Fibroblast of lung (primary cell): ENCODE measurements at regions not wholly inside any gene's neighbourhood (a gene's known extent, or its start where the extent isn't known, plus 50 kb on each side); places are given as distances from the start of the nearest gene placed in this dataset.
A peak's percentile ranks its signal among the peaks of the same experiment; 100 is the strongest.

Source experiments
- DNase-seq, 2 donors: peaks; one replicate each; pipeline versions ENCODE4 v3.0.0 to v3.0.0-alpha.2; 2010; ENCODE audit warnings: low read depth in 2 of 2
- H2AFZ ChIP-seq: 2 replicates; pipeline ENCODE4 v1.5.1; 2012; ENCODE audit warnings: low read length, control low read depth, inconsistent platforms
- H3K27ac ChIP-seq: 2 replicates; pipeline ENCODE4 v1.5.1; 2011; ENCODE audit warnings: low read length, control low read depth; ENCODE audit not compliant: insufficient read depth
- H3K27me3 ChIP-seq: 2 replicates; pipeline ENCODE4 v1.5.1; 2011; ENCODE audit warnings: mild to moderate bottlenecking, low read length; ENCODE audit not compliant: control insufficient read depth, insufficient read depth
- H3K36me3 ChIP-seq: 2 replicates; pipeline ENCODE4 v1.5.1; 2011; ENCODE audit warnings: low read length; ENCODE audit not compliant: control insufficient read depth, insufficient read depth
- H3K4me1 ChIP-seq: 2 replicates; pipeline ENCODE4 v1.5.1; 2011; ENCODE audit warnings: low read length; ENCODE audit not compliant: control insufficient read depth, insufficient read depth; ENCODE audit errors: extremely low read depth
- H3K4me2 ChIP-seq: 2 replicates; pipeline ENCODE4 v1.5.1; 2011; ENCODE audit warnings: low read length, control low read depth; ENCODE audit not compliant: insufficient read depth; ENCODE audit errors: extremely low read depth
- H3K4me3 ChIP-seq, 4 experiments: fragments of 200-600 bp in 1 of 4; sonication (generic) in 1 of 4; replicated peaks in 1 of 4; 2 replicates each; pipeline ENCODE4 v1.5.1; 2011 to 2016; ENCODE audit warnings: low read length in 4 of 4, low read depth in 3 of 4, mild to moderate bottlenecking in 3 of 4, control low read depth in 2 of 4, inconsistent platforms in 1 of 4, mixed read lengths in 1 of 4; ENCODE audit not compliant: insufficient read depth in 1 of 4; ENCODE audit errors: control extremely low read depth in 1 of 4
- H3K79me2 ChIP-seq: 2 replicates; pipeline ENCODE4 v1.5.1; 2012; ENCODE audit warnings: mild to moderate bottlenecking, low read length, inconsistent platforms; ENCODE audit not compliant: control insufficient read depth, insufficient read depth
- H3K9ac ChIP-seq: 2 replicates; pipeline ENCODE4 v1.5.1; 2011; ENCODE audit warnings: mild to moderate bottlenecking, low read length, control low read depth; ENCODE audit not compliant: insufficient read depth
- H3K9me3 ChIP-seq: 2 replicates; pipeline ENCODE4 v1.5.1; 2012; ENCODE audit warnings: low read depth, low read length; ENCODE audit not compliant: control insufficient read depth, insufficient read depth
- H4K20me1 ChIP-seq: 2 replicates; pipeline ENCODE4 v1.5.1; 2011; ENCODE audit warnings: low read length; ENCODE audit not compliant: control insufficient read depth, insufficient read depth; ENCODE audit errors: extremely low read depth
- EZH2 ChIP-seq: IDR thresholded peaks from 2 replicates; pipeline ENCODE4 v1.5.1; 2012; ENCODE audit warnings: low read length, control low read depth, mild to moderate bottlenecking; ENCODE audit errors: missing control alignments
- TF ChIP-seq, protein P1 (sequence below), 2 donors: IDR thresholded peaks in 1 of 2; conservative IDR thresholded peaks in 1 of 2; 1 replicate in 1 of 2; 2 replicates in 1 of 2; pipeline ENCODE4 v1.5.1; 2011 to 2012; ENCODE audit warnings: low read length in 2 of 2, control low read depth in 1 of 2, inconsistent platforms in 1 of 2, low read depth in 1 of 2, mild to moderate bottlenecking in 1 of 2

DNA sequence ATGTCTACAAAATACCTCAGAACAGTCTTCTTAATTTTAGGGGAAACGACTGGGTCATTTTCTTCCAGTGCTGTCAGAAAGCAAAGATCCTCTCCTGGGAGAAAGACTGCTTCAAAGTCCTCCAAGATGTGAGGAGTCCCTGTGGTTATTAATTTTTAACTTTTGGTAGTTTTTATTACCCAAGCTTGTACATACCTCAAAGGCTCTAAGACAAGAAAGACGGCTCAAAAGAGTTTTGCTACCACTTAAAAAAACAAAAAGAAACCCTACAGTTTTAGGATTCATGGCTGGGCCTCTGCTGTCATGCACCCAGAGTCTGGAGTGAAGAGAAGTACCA, 56.1 kb upstream of the APCDD1L start:
- Histone ChIP-seq H3K4me1 (no peaks in the 10 kb centered on the region), H3K27me3 (peaks cover 2% of the 10 kb centered on the region), H3K9ac (no peak overlapping the region), H3K4me3 (no peak overlapping the region), H3K4me2 (no peak overlapping the region), H3K27ac (no peak overlapping the region), H3K36me3 (no peaks in the 10 kb centered on the region), H3K9me3 (no peaks in the 10 kb centered on the region), H3K79me2 (no peaks in the 10 kb centered on the region), H2AFZ (no peak overlapping the region), H4K20me1 (no peaks in the 10 kb centered on the region)
- TF ChIP-seq, protein P1, sequence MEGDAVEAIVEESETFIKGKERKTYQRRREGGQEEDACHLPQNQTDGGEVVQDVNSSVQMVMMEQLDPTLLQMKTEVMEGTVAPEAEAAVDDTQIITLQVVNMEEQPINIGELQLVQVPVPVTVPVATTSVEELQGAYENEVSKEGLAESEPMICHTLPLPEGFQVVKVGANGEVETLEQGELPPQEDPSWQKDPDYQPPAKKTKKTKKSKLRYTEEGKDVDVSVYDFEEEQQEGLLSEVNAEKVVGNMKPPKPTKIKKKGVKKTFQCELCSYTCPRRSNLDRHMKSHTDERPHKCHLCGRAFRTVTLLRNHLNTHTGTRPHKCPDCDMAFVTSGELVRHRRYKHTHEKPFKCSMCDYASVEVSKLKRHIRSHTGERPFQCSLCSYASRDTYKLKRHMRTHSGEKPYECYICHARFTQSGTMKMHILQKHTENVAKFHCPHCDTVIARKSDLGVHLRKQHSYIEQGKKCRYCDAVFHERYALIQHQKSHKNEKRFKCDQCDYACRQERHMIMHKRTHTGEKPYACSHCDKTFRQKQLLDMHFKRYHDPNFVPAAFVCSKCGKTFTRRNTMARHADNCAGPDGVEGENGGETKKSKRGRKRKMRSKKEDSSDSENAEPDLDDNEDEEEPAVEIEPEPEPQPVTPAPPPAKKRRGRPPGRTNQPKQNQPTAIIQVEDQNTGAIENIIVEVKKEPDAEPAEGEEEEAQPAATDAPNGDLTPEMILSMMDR (conservative IDR thresholded peaks at IDR 0.05 in 1 of 2, IDR thresholded peaks at IDR 0.05 in 1 of 2; ENCODE audit: low read depth in 1 of 2, low read length in 2 of 2), result no peak
- no peak for TF ChIP-seq EZH2
- no peak for DNase-seq

DNA sequence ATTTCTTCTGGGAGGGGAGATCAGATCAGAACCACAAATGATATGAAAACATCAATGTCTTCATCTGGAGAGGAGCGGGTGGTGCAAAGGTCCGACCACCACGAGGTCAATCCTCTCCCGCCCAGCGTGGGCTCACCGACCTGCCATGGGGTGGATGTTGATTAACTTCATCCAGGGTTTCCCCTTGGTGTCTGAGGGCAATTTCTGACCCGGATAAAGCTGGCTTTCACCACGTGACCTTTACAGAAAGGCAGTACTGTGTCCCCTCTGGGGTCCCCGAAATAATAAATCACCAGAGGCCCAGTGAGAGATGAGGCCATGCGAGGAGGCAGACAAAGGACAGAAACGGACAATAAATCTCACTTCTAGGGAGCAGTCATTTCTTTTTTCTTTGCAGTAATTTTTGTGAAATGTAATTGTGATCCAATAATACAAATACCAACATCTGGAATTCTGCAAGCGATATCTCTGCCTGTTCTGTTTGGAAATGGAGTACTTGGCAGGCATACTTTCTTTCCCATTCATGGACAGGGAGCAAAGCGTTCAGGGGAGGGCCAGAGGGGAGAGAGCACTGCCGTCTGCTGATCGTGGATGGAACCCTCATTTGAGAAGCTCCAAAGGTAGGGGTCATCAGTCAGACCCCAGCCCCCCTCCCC, 55.1 kb upstream of the APCDD1L start:
- DNase-seq, result peak in 1 of 2 donors; percentile 53
- no peak overlapping the region for H3K4me2 ChIP-seq
- H3K36me3 ChIP-seq, result no peaks in the 10 kb centered on the region
- H4K20me1 ChIP-seq, result no peaks in the 10 kb centered on the region
- no peaks in the 10 kb centered on the region for H3K79me2 ChIP-seq
- H3K4me1 ChIP-seq, result no peaks in the 10 kb centered on the region
- H3K4me3 ChIP-seq, result no peak overlapping the region
- H2AFZ ChIP-seq, result no peak overlapping the region
- TF ChIP-seq, protein P1 (conservative IDR thresholded peaks at IDR 0.05 in 1 of 2, IDR thresholded peaks at IDR 0.05 in 1 of 2; ENCODE audit: low read depth in 1 of 2, low read length in 2 of 2), result no peak
- no peak for TF ChIP-seq EZH2
- no peaks in the 10 kb centered on the region for H3K9me3 ChIP-seq
- no peak overlapping the region for H3K9ac ChIP-seq
- H3K27ac ChIP-seq, result no peak overlapping the region
- H3K27me3 ChIP-seq, result no peaks in the 10 kb centered on the region

DNA sequence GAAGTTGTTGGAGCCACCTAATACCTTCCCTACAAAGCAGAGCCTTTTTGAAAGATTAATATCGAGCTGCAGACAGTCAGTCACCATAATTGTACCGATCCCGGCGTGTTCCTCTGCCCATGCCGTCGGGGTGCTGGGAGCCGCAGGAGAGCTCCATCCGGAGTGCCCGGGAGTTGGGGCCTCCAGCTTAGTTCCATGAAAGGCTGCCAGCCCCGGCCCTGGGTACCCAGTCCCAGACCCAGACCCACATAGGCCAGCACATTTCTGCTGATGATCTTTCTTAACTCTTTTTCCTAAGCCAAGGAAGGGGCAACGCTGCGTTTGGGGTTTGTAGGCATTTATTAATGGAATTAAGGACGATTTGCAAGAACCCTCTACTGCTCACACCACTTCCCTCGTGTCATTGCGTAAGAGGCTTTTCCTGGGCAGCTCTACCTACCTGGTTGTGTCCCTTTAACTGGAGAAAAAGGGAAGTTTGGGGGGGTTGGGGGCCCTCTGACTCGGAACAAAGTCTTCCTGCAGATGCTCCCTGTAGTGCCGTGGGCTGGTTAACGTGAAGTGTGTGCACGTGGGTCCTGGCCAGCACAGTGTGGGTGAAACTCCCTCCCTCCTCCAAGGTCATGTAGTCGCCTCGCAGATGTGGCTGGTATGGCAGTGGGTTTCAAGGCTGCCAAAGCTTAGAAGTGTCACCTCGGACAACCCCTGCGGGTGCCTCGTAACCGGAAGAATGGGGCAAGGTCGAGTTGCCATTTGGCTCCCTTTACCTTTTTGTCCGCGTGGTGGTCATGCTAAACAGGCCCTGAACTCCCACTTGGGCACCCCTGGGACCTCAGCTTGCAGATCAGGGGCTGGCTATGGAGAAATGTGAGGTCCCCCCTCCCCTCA, 54.3 kb upstream of the APCDD1L start:
- no peak overlapping the region for H2AFZ ChIP-seq
- TF ChIP-seq, protein P1 (conservative IDR thresholded peaks at IDR 0.05 in 1 of 2, IDR thresholded peaks at IDR 0.05 in 1 of 2; ENCODE audit: low read depth in 1 of 2, low read length in 2 of 2), result no peak
- TF ChIP-seq EZH2, result no peak
- no peak for DNase-seq
- no peak overlapping the region for H3K27ac ChIP-seq
- H3K27me3 ChIP-seq, result no peaks in the 10 kb centered on the region
- H3K9ac ChIP-seq, result no peak overlapping the region
- no peaks in the 10 kb centered on the region for H3K36me3 ChIP-seq
- H3K4me1 ChIP-seq, result no peaks in the 10 kb centered on the region
- no peaks in the 10 kb centered on the region for H4K20me1 ChIP-seq
- H3K4me3 ChIP-seq, result no peak overlapping the region
- no peak overlapping the region for H3K4me2 ChIP-seq
- no peaks in the 10 kb centered on the region for H3K79me2 ChIP-seq
- no peaks in the 10 kb centered on the region for H3K9me3 ChIP-seq
